H1 (cell line): ENCODE measurements at regions not wholly inside any gene's neighbourhood (a gene's known extent, or its start where the extent isn't known, plus 50 kb on each side); places are given as distances from the start of the nearest gene placed in this dataset.

Experiments
- BACH1 ChIP-seq: IDR thresholded peaks from 2 replicates; pipeline ENCODE4 v1.6.1; 2012; ENCODE audit warnings: low read length, improper control_type of control experiment
- EZH2 ChIP-seq: fragments of 200-600 bp; sonication (generic); IDR thresholded peaks from 2 replicates; pipeline ENCODE4 v1.7.1; 2012; ENCODE audit warnings: low read depth, mild to moderate bottlenecking, moderate library complexity, low read length, inconsistent platforms; ENCODE audit not compliant: severe bottlenecking
- HDAC6 ChIP-seq: IDR thresholded peaks from one replicate; pipeline ENCODE4 v1.7.1; 2012; ENCODE audit warnings: low read depth, mild to moderate bottlenecking, inconsistent platforms, low read length, moderate library complexity
- JUND ChIP-seq: IDR thresholded peaks from 2 replicates; pipeline ENCODE4 v1.6.1; 2011; ENCODE audit warnings: mild to moderate bottlenecking, improper control_type of control experiment, low read length
- KDM1A ChIP-seq: fragments of 200-600, 300-600 bp; sonication (generic); IDR thresholded peaks from 2 replicates; pipeline ENCODE4 v1.7.1; 2016; ENCODE audit warnings: mild to moderate bottlenecking, low read length, borderline replicate concordance
- NANOG ChIP-seq: IDR thresholded peaks from 2 replicates; pipeline ENCODE4 v1.6.1; 2011; ENCODE audit warnings: low read length, low read depth, mild to moderate bottlenecking, inconsistent platforms; ENCODE audit not compliant: insufficient read depth, poor library complexity, severe bottlenecking
- RBBP5 ChIP-seq: IDR thresholded peaks from 2 replicates; pipeline ENCODE4 v1.7.1; 2012; ENCODE audit warnings: low read depth, mild to moderate bottlenecking, inconsistent platforms, low read length, moderate library complexity, borderline replicate concordance
- SP2 ChIP-seq: IDR thresholded peaks from 2 replicates; pipeline ENCODE4 v1.6.1; 2012; ENCODE audit warnings: mild to moderate bottlenecking, low read length, inconsistent platforms
- TBP ChIP-seq: IDR thresholded peaks from 2 replicates; pipeline ENCODE4 v1.6.1; 2011; ENCODE audit warnings: low read depth, low read length, improper control_type of control experiment

GRCh38 chr2:67834482-67834881 is 228.3 kb downstream of the C1D start (continued):
- no peak for TF ChIP-seq EZH2
- TF ChIP-seq RBBP5: no peak
- no peak for TF ChIP-seq TBP
- TF ChIP-seq NANOG: no peak
- no peak for TF ChIP-seq BACH1
- no peak for TF ChIP-seq JUND
- no peak for TF ChIP-seq SP2
- TF ChIP-seq KDM1A: no peak
- no peak for TF ChIP-seq HDAC6
